IPS DF 4.7 (cell line): ENCODE measurements at regions not wholly inside any gene's neighbourhood (a gene's known extent, or its start where the extent isn't known, plus 50 kb on each side); places are given as distances from the start of the nearest gene placed in this dataset.

Experiments used
- DNase-seq: peaks from one replicate; pipeline ENCODE4 v3.0.0-alpha.2; 2013; ENCODE audit warnings: low spot score; ENCODE audit errors: extremely low read depth

- no peak for DNase-seq
Measured at GRCh38 chr7:31175672-31176071, 123.6 kb downstream of the ADCYAP1R1 start.

- DNase-seq = no peak
Measured at GRCh38 chr7:31171984-31172383, 119.9 kb downstream of the ADCYAP1R1 start.

GRCh38 chr7:31171216-31171785 is 119.2 kb downstream of the ADCYAP1R1 start:
- no peak for DNase-seq
